Natural killer cell (primary cell): ENCODE measurements at regions not wholly inside any gene's neighbourhood (a gene's known extent, or its start where the extent isn't known, plus 50 kb on each side); places are given as distances from the start of the nearest gene placed in this dataset.

Experiments
- ATAC-seq, 3 donors: fragments of 150-1000 bp in 2 of 3; fragments of 200-7000 bp in 1 of 3; cut with Tn5 transposase; 1 replicate in 1 of 3; 2 replicates in 2 of 3; pipeline ENCODE4 v1.10.0; 2021; ENCODE audit warnings: mild to moderate bottlenecking in 2 of 3, moderate library complexity in 2 of 3
- DNase-seq, 2 donors: peaks; one replicate each; pipeline versions ENCODE4 v3.0.0 to v3.0.0-alpha.2; 2013 to 2021; ENCODE audit warnings: mixed read lengths in 1 of 2
- H3K27ac ChIP-seq: one replicate; pipeline ENCODE4 v1.5.1; 2013; ENCODE audit warnings: mild to moderate bottlenecking, low read length
- H3K27me3 ChIP-seq: one replicate; pipeline ENCODE4 v1.6.1; 2013; ENCODE audit warnings: low read length; ENCODE audit not compliant: control insufficient read depth, insufficient read depth
- H3K36me3 ChIP-seq: one replicate; pipeline ENCODE4 v1.6.1; 2013; ENCODE audit warnings: low read length; ENCODE audit not compliant: control insufficient read depth, insufficient read depth
- H3K4me1 ChIP-seq: one replicate; pipeline ENCODE4 v1.6.1; 2013; ENCODE audit warnings: low read length; ENCODE audit not compliant: control insufficient read depth, insufficient read depth
- H3K4me3 ChIP-seq: one replicate; pipeline ENCODE4 v1.5.1; 2013; ENCODE audit warnings: low read length
- H3K9me3 ChIP-seq: one replicate; pipeline ENCODE4 v1.6.1; 2013; ENCODE audit warnings: low read length; ENCODE audit not compliant: control insufficient read depth, insufficient read depth
- H3K27ac Mint-ChIP-seq, 2 donors: one replicate each; pipeline ENCODE4 v1.8.0; 2022; ENCODE audit warnings: mild to moderate bottlenecking in 2 of 2, mixed read lengths in 2 of 2, moderate library complexity in 1 of 2
- H3K27me3 Mint-ChIP-seq, 2 donors: one replicate each; pipeline ENCODE4 v1.8.0; 2022; ENCODE audit warnings: low read depth in 2 of 2, mixed read lengths in 2 of 2
- H3K36me3 Mint-ChIP-seq: one replicate; pipeline ENCODE4 v1.8.0; 2022; ENCODE audit warnings: mixed read lengths
- H3K4me1 Mint-ChIP-seq, 2 donors: one replicate each; pipeline ENCODE4 v1.8.0; 2022; ENCODE audit warnings: mixed read lengths in 2 of 2
- H3K4me3 Mint-ChIP-seq: one replicate; pipeline ENCODE4 v1.8.0; 2022; ENCODE audit warnings: mild to moderate bottlenecking, moderate library complexity, mixed read lengths
- H3K9me3 Mint-ChIP-seq, 2 donors: one replicate each; pipeline ENCODE4 v1.8.0; 2022; ENCODE audit warnings: mixed read lengths in 2 of 2
- CTCF ChIP-seq: fragments of 200-600 bp; IDR thresholded peaks from one replicate; pipeline ENCODE4 v1.8.0; 2022; ENCODE audit warnings: antibody characterized with exemption
- WGBS: methylation state at CpG from one replicate; pipeline ENCODE4 v1.1.7; 2013; ENCODE audit warnings: missing lambda C conversion rate; ENCODE audit not compliant: insufficient coverage; 5-methylcytosine and 5-hydroxymethylcytosine counted together
- intact Hi-C: fragments of 100-400 bp; cut with micrococcal nuclease; formaldehyde crosslinking; loops from one replicate; pipeline ENCODE4 v1.14.2; 2022

- no peak overlapping the region for H3K27ac Mint-ChIP-seq
- H3K4me3 Mint-ChIP-seq = no peak overlapping the region
- H3K4me3 ChIP-seq = no peak overlapping the region
- no peaks in the 10 kb centered on the region for H3K4me1 ChIP-seq
- no peaks in the 10 kb centered on the region for H3K27me3 ChIP-seq
- no peak overlapping the region for H3K27ac ChIP-seq
- peaks cover 6% of the 10 kb centered on the region for H3K36me3 Mint-ChIP-seq
- intact Hi-C loops = no loop called here
- peaks cover 9 to 26% of the 10 kb centered on the region in 2 donors for H3K9me3 Mint-ChIP-seq
- no peak for ATAC-seq
- no peak for DNase-seq
- H3K9me3 ChIP-seq = peaks cover 14% of the 10 kb centered on the region
- H3K4me1 Mint-ChIP-seq = no peaks in the 10 kb centered on the region
- no peak for TF ChIP-seq CTCF
- H3K27me3 Mint-ChIP-seq = no peaks in the 10 kb centered on the region
- no peaks in the 10 kb centered on the region for H3K36me3 ChIP-seq
Observed at GRCh38 chr7:52311886-52312285, 723.5 kb upstream of the POM121L12 start.

- Histone ChIP-seq H3K36me3 (no peaks in the 10 kb centered on the region), H3K27me3 (no peaks in the 10 kb centered on the region), H3K4me3 (no peak overlapping the region), H3K9me3 (peaks cover 14% of the 10 kb centered on the region), H3K27ac (no peak overlapping the region), H3K4me1 (no peaks in the 10 kb centered on the region)
- TF ChIP-seq CTCF = no peak
- Mint-ChIP-seq H3K9me3 (peaks cover 8 to 23% of the 10 kb centered on the region in 2 donors), H3K36me3 (no peaks in the 10 kb centered on the region), H3K4me1 (no peaks in the 10 kb centered on the region), H3K27me3 (no peaks in the 10 kb centered on the region), H3K27ac (no peak overlapping the region), H3K4me3 (no peak overlapping the region)
- DNase-seq = no peak
- intact Hi-C loops = no loop called here
- no peak for ATAC-seq
Observed at GRCh38 chr7:52309631-52310030, 725.8 kb upstream of the POM121L12 start.

GRCh38 chr7:52302765-52303520 is 732.5 kb upstream of the POM121L12 start:
- H3K4me1 Mint-ChIP-seq = no peaks in the 10 kb centered on the region
- TF ChIP-seq CTCF = no peak
- no peaks in the 10 kb centered on the region for H3K4me1 ChIP-seq
- H3K9me3 Mint-ChIP-seq = peaks cover 7 to 13% of the 10 kb centered on the region in 2 donors
- no peaks in the 10 kb centered on the region for H3K27me3 ChIP-seq
- no peak overlapping the region for H3K27ac Mint-ChIP-seq
- ATAC-seq = no peak
- H3K27me3 Mint-ChIP-seq = no peaks in the 10 kb centered on the region
- peaks cover 7% of the 10 kb centered on the region for H3K9me3 ChIP-seq
- no peaks in the 10 kb centered on the region for H3K36me3 ChIP-seq
- H3K4me3 ChIP-seq = no peak overlapping the region
- 95% methylated on average over 27 of the region's 31 CpGs for WGBS
- no peak for DNase-seq
- no peak overlapping the region for H3K4me3 Mint-ChIP-seq
- H3K27ac ChIP-seq = no peak overlapping the region
- no peaks in the 10 kb centered on the region for H3K36me3 Mint-ChIP-seq
- intact Hi-C loops = no loop called here

GRCh38 chr7:52297128-52297527 is 738.3 kb upstream of the POM121L12 start:
- H3K27me3 Mint-ChIP-seq = no peaks in the 10 kb centered on the region
- no peak overlapping the region for H3K27ac Mint-ChIP-seq
- Histone ChIP-seq H3K27me3 (no peaks in the 10 kb centered on the region), H3K4me1 (no peaks in the 10 kb centered on the region), H3K9me3 (peaks cover 18% of the 10 kb centered on the region), H3K36me3 (no peaks in the 10 kb centered on the region), H3K4me3 (no peak overlapping the region), H3K27ac (no peak overlapping the region)
- H3K4me1 Mint-ChIP-seq = no peaks in the 10 kb centered on the region
- no peak for TF ChIP-seq CTCF
- WGBS = 74% methylated on average over 4 of the region's 5 CpGs
- no peak for DNase-seq
- no peak overlapping the region for H3K4me3 Mint-ChIP-seq
- no peak for ATAC-seq
- intact Hi-C loops = no loop called here
- peaks cover 9 to 17% of the 10 kb centered on the region in 2 donors for H3K9me3 Mint-ChIP-seq
- no peaks in the 10 kb centered on the region for H3K36me3 Mint-ChIP-seq
